Natural killer cell (primary cell): ENCODE measurements at regions not wholly inside any gene's neighbourhood (a gene's known extent, or its start where the extent isn't known, plus 50 kb on each side); places are given as distances from the start of the nearest gene placed in this dataset.

Source experiments
- ATAC-seq, 3 donors: fragments of 150-1000 bp in 2 of 3; fragments of 200-7000 bp in 1 of 3; cut with Tn5 transposase; 1 replicate in 1 of 3; 2 replicates in 2 of 3; pipeline ENCODE4 v1.10.0; 2021; ENCODE audit warnings: mild to moderate bottlenecking in 2 of 3, moderate library complexity in 2 of 3
- DNase-seq, 2 donors: peaks; one replicate each; pipeline versions ENCODE4 v3.0.0 to v3.0.0-alpha.2; 2013 to 2021; ENCODE audit warnings: mixed read lengths in 1 of 2
- H3K27ac ChIP-seq: one replicate; pipeline ENCODE4 v1.5.1; 2013; ENCODE audit warnings: mild to moderate bottlenecking, low read length
- H3K27me3 ChIP-seq: one replicate; pipeline ENCODE4 v1.6.1; 2013; ENCODE audit warnings: low read length; ENCODE audit not compliant: control insufficient read depth, insufficient read depth
- H3K36me3 ChIP-seq: one replicate; pipeline ENCODE4 v1.6.1; 2013; ENCODE audit warnings: low read length; ENCODE audit not compliant: control insufficient read depth, insufficient read depth
- H3K4me1 ChIP-seq: one replicate; pipeline ENCODE4 v1.6.1; 2013; ENCODE audit warnings: low read length; ENCODE audit not compliant: control insufficient read depth, insufficient read depth
- H3K4me3 ChIP-seq: one replicate; pipeline ENCODE4 v1.5.1; 2013; ENCODE audit warnings: low read length
- H3K9me3 ChIP-seq: one replicate; pipeline ENCODE4 v1.6.1; 2013; ENCODE audit warnings: low read length; ENCODE audit not compliant: control insufficient read depth, insufficient read depth
- H3K27ac Mint-ChIP-seq, 2 donors: one replicate each; pipeline ENCODE4 v1.8.0; 2022; ENCODE audit warnings: mild to moderate bottlenecking in 2 of 2, mixed read lengths in 2 of 2, moderate library complexity in 1 of 2
- H3K27me3 Mint-ChIP-seq, 2 donors: one replicate each; pipeline ENCODE4 v1.8.0; 2022; ENCODE audit warnings: low read depth in 2 of 2, mixed read lengths in 2 of 2
- H3K36me3 Mint-ChIP-seq: one replicate; pipeline ENCODE4 v1.8.0; 2022; ENCODE audit warnings: mixed read lengths
- H3K4me1 Mint-ChIP-seq, 2 donors: one replicate each; pipeline ENCODE4 v1.8.0; 2022; ENCODE audit warnings: mixed read lengths in 2 of 2
- H3K4me3 Mint-ChIP-seq: one replicate; pipeline ENCODE4 v1.8.0; 2022; ENCODE audit warnings: mild to moderate bottlenecking, moderate library complexity, mixed read lengths
- H3K9me3 Mint-ChIP-seq, 2 donors: one replicate each; pipeline ENCODE4 v1.8.0; 2022; ENCODE audit warnings: mixed read lengths in 2 of 2
- WGBS: methylation state at CpG from one replicate; pipeline ENCODE4 v1.1.7; 2013; ENCODE audit warnings: missing lambda C conversion rate; ENCODE audit not compliant: insufficient coverage; 5-methylcytosine and 5-hydroxymethylcytosine counted together
- intact Hi-C: fragments of 100-400 bp; cut with micrococcal nuclease; formaldehyde crosslinking; loops from one replicate; pipeline ENCODE4 v1.14.2; 2022
- TF ChIP-seq, protein P1 (sequence below): fragments of 200-600 bp; IDR thresholded peaks from one replicate; pipeline ENCODE4 v1.8.0; 2022; ENCODE audit warnings: antibody characterized with exemption

DNA sequence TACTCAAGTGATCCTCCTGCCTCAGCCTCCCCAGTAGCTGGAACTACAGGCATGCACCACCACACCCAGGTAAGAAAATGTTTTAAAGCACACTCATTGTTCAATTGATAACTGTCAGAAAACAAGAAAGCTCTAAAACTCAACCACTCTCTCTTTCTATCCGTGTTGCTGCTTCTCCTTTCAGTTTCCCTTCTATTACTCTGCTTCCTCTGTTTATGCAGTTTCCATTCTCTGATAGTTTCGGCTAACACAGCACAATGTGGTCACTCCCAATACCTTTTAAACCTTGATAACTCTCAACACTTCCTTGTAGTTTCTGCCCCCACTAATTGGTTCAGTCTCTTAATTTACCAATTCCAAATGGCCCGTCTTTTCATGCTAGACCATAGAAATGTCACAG is 59.2 kb upstream of the NR4A3 start:
- H3K4me1 Mint-ChIP-seq = no peaks in the 10 kb centered on the region
- Histone ChIP-seq H3K27ac (no peak overlapping the region), H3K4me3 (no peak overlapping the region), H3K4me1 (peaks cover 5% of the 10 kb centered on the region), H3K27me3 (no peaks in the 10 kb centered on the region), H3K9me3 (no peaks in the 10 kb centered on the region), H3K36me3 (no peaks in the 10 kb centered on the region)
- H3K9me3 Mint-ChIP-seq = no peaks in the 10 kb centered on the region
- H3K36me3 Mint-ChIP-seq = no peaks in the 10 kb centered on the region
- H3K27me3 Mint-ChIP-seq = peaks cover 0 to 2% of the 10 kb centered on the region in 2 donors
- DNase-seq = no peak
- 29% methylated on average over 3 of the region's 3 CpGs for WGBS
- TF ChIP-seq, protein P1, sequence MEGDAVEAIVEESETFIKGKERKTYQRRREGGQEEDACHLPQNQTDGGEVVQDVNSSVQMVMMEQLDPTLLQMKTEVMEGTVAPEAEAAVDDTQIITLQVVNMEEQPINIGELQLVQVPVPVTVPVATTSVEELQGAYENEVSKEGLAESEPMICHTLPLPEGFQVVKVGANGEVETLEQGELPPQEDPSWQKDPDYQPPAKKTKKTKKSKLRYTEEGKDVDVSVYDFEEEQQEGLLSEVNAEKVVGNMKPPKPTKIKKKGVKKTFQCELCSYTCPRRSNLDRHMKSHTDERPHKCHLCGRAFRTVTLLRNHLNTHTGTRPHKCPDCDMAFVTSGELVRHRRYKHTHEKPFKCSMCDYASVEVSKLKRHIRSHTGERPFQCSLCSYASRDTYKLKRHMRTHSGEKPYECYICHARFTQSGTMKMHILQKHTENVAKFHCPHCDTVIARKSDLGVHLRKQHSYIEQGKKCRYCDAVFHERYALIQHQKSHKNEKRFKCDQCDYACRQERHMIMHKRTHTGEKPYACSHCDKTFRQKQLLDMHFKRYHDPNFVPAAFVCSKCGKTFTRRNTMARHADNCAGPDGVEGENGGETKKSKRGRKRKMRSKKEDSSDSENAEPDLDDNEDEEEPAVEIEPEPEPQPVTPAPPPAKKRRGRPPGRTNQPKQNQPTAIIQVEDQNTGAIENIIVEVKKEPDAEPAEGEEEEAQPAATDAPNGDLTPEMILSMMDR = no peak
- ATAC-seq = peak in 2 of 3 donors; percentile 59 to 67
- no peak overlapping the region for H3K27ac Mint-ChIP-seq
- intact Hi-C loops = no loop called here
- H3K4me3 Mint-ChIP-seq = no peak overlapping the region
